ENCODE measurements at regions not wholly inside any gene's neighbourhood (a gene's known extent, or its start where the extent isn't known, plus 50 kb on each side); places are given as distances from the start of the nearest gene placed in this dataset.
A peak's percentile ranks its signal among the peaks of the same experiment; 100 is the strongest.
"Not testable (repeated sequence)": the region's sequence is repeated elsewhere in the genome, so short reads cannot be mapped to it uniquely, and the experiment has no call there.

DNA sequence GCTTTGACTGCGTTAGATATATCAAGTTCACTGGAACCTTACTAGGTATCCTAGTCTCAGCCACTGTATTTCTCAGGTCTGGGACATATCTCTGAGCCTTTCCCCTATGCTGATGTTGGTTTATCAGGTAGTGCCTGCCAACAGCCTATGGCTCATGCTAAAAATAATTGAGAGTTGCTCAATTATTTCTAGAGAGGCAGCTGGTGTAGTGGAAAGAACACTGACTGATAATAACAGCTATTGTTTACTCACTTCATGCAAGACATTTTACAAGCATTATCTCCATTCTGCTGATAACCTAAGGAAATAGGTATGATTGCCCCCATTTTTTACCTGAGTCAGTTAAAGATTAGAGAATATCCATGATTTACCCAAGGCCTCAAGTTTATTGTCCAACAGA is 231.4 kb downstream of the LRRN1 start:
- no peak for DNase-seq

DNA sequence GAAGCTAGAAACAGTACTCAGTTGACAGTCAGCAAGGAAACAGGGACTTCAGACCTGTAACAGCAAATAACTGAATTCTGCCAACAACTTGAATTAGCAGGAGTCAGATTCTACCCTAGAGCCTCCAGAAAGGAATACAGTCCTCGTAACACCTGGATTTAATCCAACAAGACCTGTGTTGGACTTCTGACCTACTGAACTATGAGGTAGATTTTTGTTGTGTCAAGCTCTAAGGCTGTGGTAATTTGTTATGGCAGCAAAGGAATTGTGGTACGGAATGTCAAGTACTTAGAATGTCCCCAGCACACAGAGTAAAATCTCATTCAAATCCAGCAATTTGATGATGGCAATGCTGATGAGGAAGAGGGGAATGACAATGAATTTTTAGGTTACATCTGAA is 234.1 kb downstream of the LRRN1 start:
- DNase-seq = no peak

DNA sequence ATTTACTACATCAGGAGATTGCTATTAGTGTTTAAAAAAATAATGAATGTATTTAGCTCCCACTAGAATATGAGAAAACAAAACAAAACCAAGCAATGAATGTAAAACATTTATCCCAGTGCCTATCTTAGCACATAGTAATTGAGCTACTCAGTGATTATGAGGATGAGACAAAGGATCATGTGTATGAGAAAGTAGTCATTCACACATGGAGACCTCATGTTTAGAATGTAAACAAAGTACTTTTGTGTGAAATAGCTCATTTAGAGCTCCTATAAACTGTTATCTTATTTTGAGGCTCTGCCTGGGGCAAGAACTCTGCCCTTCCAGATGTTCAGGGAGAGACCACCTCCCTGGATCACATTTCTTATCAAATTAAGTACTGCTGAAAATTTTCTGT is 236.8 kb downstream of the LRRN1 start:
- no peak for DNase-seq

DNA sequence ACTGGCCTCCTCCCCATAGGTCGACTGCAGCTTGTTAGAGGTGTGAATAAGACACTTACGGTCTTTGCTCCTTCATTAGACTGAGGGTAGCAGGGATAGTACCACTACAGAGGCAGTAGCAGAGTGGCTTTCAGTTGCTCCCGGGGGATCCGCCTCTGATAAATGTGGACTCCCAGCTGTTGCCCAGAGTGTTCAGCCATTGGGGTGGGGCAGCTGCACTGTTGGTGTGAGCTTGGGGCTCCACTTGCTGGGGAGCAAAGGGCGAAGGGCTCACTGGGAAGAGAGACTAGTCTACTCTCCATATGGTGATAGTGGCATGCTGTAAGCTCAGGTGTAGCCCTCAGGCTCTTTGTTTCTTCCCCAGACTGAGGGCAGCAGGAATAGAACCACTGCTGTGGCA is 239.1 kb downstream of the LRRN1 start:
- no peak for DNase-seq

DNA sequence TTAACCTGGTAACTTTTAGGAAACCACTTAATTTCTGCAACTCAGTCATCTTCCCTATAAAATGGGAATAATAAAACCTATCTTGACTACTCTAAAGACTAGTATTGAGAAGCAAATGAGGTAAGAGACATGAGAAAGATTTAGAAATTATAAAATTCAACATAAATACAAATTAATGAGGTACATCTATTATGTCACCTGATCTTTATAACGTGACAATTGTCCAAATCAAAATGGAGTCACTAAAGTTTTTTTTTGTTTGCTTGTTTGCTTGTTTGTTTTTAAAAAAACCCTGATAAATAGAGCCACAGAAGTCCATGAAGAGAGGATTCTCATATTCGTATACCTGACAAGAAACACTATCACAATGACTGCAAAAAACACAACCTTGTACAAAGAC is 242.8 kb downstream of the LRRN1 start:
- no peak for DNase-seq

DNA sequence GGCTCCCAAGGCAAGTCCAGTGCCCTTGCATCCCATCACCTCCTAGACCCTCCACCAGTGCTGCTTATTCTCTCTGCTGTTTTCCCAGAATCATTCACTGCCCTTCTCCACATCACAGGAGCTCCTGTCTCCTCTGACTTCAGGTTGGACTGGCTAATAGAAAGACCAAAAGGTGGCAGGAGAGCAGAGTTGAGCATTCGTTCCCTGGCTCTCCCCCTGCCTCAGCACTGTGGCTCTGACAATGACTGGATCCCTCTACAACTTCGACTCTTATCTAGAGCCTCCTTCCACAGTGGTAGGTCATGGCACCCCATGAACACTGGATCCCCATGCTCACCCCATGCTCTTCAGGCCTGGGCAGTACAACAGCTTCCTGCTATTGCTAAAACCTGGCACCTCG is 243.6 kb downstream of the LRRN1 start:
- DNase-seq = no peak

DNA sequence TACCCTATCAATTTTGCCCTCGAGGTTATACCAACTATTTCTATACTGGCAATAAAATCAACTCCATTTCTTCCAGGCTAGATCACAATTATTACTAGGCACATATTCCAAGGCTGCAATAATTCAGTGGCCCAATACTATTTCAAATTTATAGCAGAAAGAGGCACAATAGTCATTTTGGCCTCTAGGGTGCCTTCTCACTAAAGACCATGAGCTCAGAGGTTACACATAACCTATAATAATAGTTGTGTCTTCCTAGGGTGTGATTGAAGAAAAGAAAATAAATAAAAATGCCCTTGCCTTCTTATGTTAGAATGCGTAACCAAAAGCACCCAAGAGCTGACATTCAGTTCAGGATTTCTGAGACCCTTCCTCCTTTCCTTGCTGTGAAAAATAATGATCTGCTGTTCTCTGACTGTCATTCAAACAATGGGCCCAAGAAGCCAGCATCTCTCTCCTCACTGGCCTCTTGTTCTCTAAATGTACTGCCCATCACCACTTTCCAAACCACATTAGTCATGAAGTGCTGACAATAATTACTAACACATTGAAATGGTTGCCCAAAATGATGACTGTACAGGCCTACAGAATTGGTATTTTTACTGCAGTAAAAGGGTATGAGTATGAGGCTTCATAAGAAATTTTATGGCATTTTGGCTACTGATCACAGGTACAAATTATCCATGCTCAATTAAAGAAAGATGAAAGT is 244.8 kb downstream of the LRRN1 start:
- no peak for DNase-seq

DNA sequence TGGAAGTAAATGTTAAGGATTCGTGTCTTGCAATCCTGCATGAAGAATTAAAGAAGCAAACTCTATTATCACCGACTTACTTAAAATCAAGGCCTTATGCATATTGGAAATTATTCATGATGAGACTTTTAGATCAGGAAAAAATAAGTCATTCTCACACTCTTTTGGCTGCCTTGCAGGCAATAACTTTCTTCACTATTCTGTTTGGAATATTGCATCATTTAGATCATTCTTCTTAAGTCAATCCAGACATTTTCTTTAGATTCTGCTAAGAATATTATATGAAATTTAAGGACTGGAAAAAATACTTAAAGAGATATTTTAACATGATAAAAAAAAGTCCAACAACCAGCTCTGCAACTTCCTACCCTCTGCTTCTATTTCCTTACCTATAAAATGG is 245.4 kb downstream of the LRRN1 start:
- DNase-seq = no peak

DNA sequence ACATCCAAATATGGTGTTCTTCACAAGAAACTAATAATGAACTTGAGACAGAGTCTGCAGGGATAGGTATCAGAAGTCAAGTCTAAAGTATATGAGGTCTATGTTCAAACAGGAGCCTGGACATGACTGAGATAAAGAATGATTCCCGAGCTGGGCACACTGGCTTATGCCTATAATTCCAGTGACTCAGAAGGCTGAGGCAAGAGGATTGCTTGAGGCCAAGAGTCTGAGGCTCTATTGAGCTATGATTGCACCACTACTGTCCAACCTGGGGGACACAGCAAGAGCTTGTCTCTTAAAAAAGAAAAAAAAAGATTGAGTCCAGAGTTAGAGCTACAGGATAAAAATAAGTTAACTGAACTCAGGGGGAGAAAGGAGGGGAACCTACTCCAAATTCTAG is 246.5 kb downstream of the LRRN1 start:
- DNase-seq = no peak

DNA sequence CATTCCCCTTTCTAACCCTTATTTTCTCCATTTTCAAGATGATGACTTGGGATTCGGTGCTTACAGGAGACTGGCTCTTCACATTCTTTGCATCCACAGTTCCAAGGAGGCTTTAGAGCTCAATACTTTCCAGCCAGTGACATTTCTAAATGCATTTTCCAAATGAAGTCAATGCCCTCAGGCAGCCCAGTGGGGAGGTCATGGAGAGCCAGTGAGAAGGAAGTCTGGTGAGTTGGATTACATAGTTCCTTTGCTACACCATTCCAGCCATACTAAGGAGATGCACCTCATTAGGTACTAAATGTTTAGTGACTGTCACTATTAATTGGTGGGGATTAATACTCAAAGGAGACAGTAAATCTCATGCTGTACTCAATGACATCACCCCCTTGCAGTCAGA is 248.1 kb downstream of the LRRN1 start:
- no peak for DNase-seq

DNA sequence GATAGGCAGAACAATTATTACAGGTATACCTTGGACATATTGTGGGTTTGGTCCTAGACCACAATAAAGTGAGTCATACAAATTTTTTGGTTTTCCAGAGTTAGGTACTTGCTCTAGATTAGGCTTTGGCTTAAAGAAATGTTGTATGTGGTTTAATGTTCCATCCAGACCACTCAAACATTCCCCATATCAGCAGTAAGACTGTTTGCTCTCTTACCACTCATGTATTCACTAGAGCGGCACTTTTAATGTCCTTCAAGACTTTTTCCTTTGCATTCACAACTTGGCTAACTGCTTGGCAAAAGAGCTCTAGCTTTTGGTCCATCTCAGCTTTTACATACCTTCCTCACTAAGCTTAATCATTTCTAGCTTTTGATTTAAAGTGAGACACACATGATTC is 250.5 kb upstream of the SETMAR start:
- no peak for DNase-seq

DNA sequence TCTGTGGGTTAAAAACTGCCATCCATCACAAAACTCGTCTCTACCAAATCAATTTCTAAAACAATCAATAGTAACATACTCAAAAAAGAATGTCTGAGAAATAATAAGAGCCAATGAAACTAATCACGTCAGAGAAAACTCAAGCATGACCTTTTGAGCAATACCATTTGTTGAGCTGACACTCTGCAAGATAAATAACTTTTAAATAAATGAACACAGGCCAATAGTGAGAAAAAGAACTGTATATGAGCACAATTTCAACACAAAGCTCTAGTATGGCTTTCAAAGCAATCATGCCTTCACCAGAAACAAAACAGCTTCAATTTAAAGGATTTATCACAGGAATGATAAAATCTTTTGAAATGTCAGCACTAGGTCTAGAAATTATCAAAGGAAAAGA is 249.2 kb upstream of the SETMAR start:
- no peak for DNase-seq

DNA sequence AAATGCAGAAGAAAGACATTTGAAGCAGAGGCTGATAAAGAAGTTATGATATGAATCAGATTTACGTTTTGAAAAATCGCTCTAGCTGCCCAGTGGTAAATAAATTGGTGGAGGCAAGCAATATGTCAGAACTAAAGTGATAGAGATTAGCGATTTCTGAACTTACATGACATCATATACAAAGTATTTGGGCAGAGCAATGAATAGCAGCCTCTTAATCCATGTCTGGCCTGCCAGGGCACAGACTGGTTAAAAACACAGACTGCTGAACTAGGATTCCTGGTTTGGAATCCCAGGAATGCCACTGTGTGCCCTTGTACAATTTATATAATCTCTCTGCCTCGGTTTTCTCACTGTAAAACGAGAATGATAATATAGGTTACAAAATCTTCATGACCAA is 243.1 kb upstream of the SETMAR start:
- DNase-seq = no peak

DNA sequence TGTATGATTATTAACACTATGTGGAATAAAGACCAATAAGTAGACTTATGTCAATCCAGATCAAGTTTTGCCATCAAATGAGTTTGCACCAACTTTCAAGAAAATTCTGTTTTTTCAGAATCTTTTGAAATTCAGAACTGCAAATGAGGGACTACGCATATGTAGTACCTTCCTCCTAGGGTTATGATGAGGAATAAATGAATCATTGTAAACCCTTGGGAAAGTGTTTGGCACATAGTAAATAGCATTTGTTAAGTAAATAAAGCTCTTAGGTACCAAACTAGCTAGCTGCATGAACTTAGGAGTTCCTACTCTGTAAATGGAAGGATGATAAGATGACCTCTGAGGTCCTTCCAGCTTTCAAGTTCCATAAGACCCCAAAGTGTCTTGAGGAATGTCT is 242.6 kb upstream of the SETMAR start:
- DNase-seq = no peak

DNA sequence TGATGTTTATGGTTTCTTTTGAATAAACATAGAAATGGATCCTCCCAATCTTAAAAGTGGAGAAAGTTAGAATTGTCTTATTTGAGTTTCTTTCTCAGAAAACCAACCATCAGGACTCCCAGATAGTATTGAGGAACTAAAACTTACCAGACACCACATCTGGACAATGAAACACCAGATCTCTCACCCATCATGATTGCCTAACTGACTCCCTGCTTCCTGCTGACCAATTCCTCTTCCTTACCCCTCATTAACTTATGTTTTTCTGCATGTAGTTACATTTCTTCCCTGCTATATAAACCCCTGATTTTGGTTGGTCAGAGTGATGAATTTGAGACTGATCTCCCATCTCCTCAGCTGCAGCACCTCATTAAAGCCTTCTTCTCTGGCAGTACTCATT is 242.0 kb upstream of the SETMAR start:
- DNase-seq = no peak

DNA sequence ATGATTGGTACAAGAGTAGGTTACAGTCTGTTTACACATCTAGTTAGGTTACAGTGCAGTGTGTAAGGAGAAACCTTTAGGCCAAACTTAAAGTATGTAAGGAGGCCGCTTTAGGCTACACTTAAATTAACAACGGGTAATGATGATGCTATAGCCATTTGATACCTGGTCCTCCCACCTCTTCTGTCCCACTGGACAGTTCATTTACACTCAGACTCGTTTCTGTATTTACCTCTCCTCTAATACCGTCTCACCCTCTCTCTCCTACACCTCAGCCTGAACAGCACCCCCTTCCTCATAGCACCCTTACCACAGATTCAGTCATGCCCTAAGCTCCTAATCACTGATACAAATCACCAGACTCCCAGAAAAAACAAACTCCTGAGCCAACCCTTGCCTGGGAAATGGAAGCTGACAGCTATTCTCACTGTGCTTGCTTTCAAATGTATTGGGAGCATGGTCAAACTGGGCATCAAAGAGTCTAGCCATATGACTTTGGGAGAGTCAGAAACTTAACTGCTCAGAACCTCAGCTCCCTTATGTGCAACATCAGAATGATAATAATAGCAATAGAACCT is 241.3 kb upstream of the SETMAR start:
- no peak for DNase-seq

DNA sequence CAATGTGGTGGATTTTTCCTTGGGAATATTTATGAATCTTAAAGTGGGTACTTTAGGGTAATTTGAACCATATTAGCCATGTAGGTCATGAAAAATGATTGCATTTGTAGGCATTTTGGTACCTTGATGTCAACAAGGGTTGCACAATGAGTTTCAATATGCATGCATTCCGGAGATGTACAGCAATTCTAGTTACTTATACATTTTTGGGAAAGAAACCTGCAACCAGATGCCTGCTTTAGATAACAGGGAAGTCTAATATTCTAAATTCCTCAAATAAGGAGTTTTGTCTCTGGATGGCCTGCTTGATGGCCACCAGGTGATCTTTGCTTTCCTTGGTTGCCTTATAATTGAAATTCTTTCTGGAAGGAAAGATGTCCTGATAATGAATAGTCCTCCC is 240.5 kb upstream of the SETMAR start:
- no peak for DNase-seq

DNA sequence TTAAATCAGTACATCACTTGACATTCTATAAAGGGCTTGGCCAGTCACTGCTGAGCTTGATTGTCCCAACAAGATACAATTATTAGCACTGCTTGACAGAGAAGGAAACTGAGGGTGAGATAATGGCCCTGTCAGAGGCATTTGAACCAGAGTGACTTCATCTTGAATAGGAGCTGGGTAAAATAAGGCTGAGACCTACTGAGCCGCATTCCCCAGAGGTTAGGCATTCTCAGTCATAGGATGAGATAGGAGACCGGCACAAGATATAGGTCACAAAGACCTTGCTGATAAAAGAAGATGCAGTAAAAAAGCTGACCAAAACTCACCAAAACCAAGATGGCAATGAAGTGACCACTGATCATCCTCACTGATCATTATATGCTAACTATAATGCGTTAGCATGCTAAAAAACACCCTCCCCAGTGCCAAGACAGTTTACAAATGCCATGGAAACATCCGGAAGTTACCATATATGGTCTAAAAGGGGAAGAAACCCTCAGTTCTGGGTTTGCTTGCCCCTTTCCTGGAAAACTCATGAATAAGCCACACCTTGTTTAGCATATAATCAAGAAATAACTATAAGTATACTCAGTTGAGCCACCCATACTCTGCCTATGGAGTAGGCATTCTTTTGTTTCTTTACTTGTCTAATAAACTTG is 239.1 kb upstream of the SETMAR start:
- no peak for DNase-seq

DNA sequence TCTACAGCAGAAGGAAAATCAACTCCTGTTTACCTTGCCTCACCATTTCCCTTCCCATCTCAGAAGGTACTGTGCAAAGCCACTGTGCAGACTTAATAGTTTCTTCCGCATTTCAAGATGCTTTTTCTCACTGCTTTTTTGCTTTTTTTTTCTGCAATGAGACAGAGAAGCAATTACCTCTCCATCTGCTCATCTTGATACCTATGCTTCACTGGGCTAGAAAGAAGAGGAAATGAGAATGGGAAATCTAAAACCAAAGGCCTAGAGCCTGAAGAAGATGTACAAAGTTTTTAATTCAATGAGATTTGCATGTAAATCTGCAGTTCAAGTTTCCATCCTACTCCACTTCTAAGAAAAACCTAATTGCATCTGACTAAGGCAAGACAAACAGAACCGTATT is 238.1 kb upstream of the SETMAR start:
- DNase-seq = no peak

DNA sequence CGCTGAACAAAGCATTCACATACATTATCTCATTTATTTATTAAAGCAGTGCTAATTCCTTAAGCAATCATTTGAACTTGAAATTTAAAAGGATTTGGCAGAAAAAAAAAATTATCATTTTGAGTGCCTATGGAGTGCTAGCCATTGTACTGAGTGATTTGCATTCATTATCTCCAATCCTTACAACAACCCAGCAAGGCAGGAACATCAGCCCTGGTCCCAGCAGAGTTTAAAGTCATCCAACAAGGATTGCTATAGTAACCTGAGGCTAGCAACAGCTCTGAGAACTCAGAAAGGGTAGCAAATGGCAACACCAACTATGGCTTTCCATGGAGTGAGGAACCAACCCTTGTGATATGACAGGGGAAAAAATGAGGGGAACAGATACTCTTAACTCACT is 237.6 kb upstream of the SETMAR start:
- DNase-seq = no peak

DNA sequence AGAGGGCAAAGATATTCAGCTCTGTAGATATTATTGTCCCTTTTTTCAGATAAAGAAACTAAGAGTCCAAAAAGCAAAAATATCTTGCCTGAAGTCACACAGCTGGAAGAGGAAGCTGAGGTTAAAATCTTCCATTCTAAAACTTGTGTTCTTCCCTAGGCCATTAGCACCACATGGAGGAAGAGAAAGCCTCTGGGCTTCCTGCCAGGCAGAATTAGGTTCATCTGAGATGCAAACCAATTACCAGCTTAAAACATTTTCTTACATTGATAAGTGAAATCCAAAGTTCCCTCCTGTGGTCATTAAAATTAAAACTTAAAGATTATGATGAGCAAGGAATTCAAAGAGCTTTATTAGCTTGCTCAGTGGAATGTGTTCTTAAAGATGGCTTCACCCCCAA is 235.3 kb upstream of the SETMAR start:
- DNase-seq = no peak

DNA sequence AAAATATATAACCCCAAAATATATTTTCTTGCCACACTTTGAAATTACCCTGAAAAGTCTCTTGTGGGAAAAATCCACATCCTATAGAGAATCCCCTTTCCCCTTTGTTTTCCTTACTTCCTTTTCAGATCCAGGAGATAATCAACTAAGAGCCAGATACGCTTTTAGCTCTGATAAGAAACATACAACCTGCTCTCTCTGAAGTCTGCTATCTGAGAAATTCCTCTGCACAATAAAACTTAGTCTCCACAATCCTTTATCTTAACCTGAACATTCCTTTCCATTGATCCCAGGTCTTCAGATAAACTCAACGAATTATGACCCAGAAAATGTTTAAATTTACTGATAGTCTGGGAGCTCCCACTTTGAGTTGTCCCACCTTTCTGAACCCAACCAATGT is 233.4 kb upstream of the SETMAR start:
- DNase-seq = no peak

DNA sequence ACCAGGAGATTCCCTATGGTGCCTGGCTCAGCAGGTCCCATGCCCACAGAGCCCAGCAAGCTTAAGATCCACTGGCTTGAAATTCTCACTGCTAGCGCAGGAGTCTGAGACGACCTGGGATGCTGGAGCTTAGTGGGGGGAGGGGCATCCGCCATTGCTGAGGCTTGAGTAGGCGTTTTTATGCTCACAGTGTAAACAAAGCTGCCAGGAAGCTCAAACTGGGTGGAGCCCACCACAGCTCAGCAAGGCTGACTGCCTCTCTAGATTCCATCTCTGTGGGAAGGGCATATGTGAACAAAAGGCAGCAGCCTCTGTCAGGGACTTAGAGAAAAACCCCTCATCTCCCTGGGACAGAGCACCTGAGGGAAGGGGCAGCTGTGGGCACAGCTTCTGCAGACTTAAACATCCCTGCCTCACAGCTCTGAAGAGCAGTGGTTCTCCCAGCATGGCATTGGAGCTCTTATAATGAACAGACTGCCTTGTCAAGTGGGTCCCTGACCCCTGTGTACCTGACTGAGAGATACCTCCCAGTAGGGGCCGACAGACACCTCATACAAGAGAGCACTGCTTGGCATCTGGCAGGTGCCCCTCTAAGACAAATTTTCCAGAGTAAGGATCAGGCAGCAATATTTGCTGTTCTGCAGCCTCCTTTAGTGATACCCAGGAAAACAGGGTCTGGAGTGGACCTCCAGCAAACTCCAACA is 231.5 kb upstream of the SETMAR start:
- DNase-seq = peak; percentile 8 to 14

DNA sequence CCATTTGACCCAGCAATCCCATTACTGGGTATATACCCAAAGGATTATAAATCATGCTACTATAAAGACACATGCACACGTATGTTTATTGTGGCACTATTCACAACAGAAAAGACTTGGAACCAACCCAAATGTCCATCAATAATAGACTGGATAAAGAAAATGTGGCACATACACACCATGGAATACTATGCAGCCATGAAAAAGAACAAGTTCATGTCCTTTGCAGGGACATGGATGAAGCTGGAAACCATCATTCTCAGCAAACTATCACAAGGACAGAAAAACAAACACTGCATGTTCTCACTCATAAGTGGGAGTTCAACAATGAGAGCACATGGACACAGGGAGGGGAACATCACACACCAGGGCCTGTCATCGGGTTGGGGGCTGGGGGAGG is 225.9 kb upstream of the SETMAR start:
- DNase-seq = not testable (repeated sequence)
